H9 (cell line): ENCODE measurements at regions not wholly inside any gene's neighbourhood (a gene's known extent, or its start where the extent isn't known, plus 50 kb on each side); places are given as distances from the start of the nearest gene placed in this dataset.

Source experiments
- DNase-seq: peaks from one replicate; pipeline ENCODE4 v3.0.0-alpha.2; 2017
- H2AFZ ChIP-seq: one replicate; pipeline ENCODE4 v1.6.1; 2013; ENCODE audit warnings: mild to moderate bottlenecking, low read length, control low read depth, moderate library complexity
- H2AK5ac ChIP-seq: 2 replicates; pipeline ENCODE4 v1.6.1; 2013; ENCODE audit warnings: low read length, control low read depth, mixed read lengths; ENCODE audit not compliant: insufficient read length
- H2BK120ac ChIP-seq: one replicate; pipeline ENCODE4 v1.6.1; 2013; ENCODE audit warnings: low read depth, mild to moderate bottlenecking, low read length, control low read depth, inconsistent platforms; ENCODE audit not compliant: poor library complexity, severe bottlenecking
- H2BK12ac ChIP-seq: 2 replicates; pipeline ENCODE4 v1.6.1; 2013; ENCODE audit warnings: low read length, control low read depth, mixed read lengths, low read depth; ENCODE audit not compliant: insufficient read length
- H2BK15ac ChIP-seq: 2 replicates; pipeline ENCODE4 v1.6.1; 2013; ENCODE audit warnings: low read depth, low read length, control low read depth
- H2BK20ac ChIP-seq: one replicate; pipeline ENCODE4 v1.6.1; 2013; ENCODE audit warnings: low read depth, mild to moderate bottlenecking, low read length, control low read depth, inconsistent platforms; ENCODE audit not compliant: poor library complexity, severe bottlenecking
- H2BK5ac ChIP-seq: 2 replicates; pipeline ENCODE4 v1.6.1; 2013; ENCODE audit warnings: low read length, control low read depth, mixed read lengths; ENCODE audit not compliant: insufficient read length
- H3K14ac ChIP-seq: 2 replicates; pipeline ENCODE4 v1.6.1; 2013; ENCODE audit warnings: low read length, control low read depth; ENCODE audit not compliant: insufficient read depth
- H3K18ac ChIP-seq: 2 replicates; pipeline ENCODE4 v1.6.1; 2013; ENCODE audit warnings: low read depth, mild to moderate bottlenecking, mixed read lengths, low read length, control low read depth; ENCODE audit not compliant: insufficient read length
- H3K23ac ChIP-seq: 2 replicates; pipeline ENCODE4 v1.6.1; 2013; ENCODE audit warnings: low read length, control low read depth, mixed read lengths, low read depth; ENCODE audit not compliant: insufficient read length
- H3K23me2 ChIP-seq: 2 replicates; pipeline ENCODE4 v1.6.1; 2013; ENCODE audit warnings: low read depth, mild to moderate bottlenecking, mixed read lengths, low read length, control low read depth; ENCODE audit not compliant: insufficient read length, poor library complexity, severe bottlenecking
- H3K27ac ChIP-seq: 2 replicates; pipeline ENCODE4 v1.5.1; 2013; ENCODE audit warnings: low read length, control low read depth, mixed read lengths, low read depth; ENCODE audit not compliant: insufficient read length
- H3K27me3 ChIP-seq: 2 replicates; pipeline ENCODE4 v1.6.1; 2013; ENCODE audit warnings: low read length, control low read depth, inconsistent platforms; ENCODE audit not compliant: insufficient read depth
- H3K4ac ChIP-seq: 2 replicates; pipeline ENCODE4 v1.6.1; 2013; ENCODE audit warnings: low read depth, mild to moderate bottlenecking, control low read depth, inconsistent platforms, low read length, moderate library complexity
- H3K4me1 ChIP-seq: 2 replicates; pipeline ENCODE4 v1.6.1; 2013; ENCODE audit warnings: low read length, control low read depth, inconsistent platforms; ENCODE audit not compliant: insufficient read depth
- H3K4me2 ChIP-seq: 2 replicates; pipeline ENCODE4 v1.6.1; 2013; ENCODE audit warnings: low read length, control low read depth, mixed read lengths; ENCODE audit not compliant: insufficient read length, insufficient read depth
- H3K56ac ChIP-seq: 2 replicates; pipeline ENCODE4 v1.6.1; 2013; ENCODE audit warnings: low read depth, mild to moderate bottlenecking, mixed read lengths, low read length, control low read depth; ENCODE audit not compliant: insufficient read length
- H3K79me1 ChIP-seq: 2 replicates; pipeline ENCODE4 v1.6.1; 2013; ENCODE audit warnings: low read depth, mild to moderate bottlenecking, moderate library complexity, low read length, control low read depth, inconsistent platforms; ENCODE audit not compliant: insufficient read depth, poor library complexity, severe bottlenecking
- H3K79me2 ChIP-seq: 2 replicates; pipeline ENCODE4 v1.6.1; 2013; ENCODE audit warnings: low read length, control low read depth, inconsistent platforms; ENCODE audit not compliant: insufficient read depth
- H3K9ac ChIP-seq: 2 replicates; pipeline ENCODE4 v1.6.1; 2013; ENCODE audit warnings: low read length, control low read depth, mixed read lengths; ENCODE audit not compliant: insufficient read length; ENCODE audit errors: extremely low read depth
- H3K9me3 ChIP-seq: one replicate; pipeline ENCODE4 v1.6.1; 2013; ENCODE audit warnings: low read depth, low read length, inconsistent platforms; ENCODE audit not compliant: control insufficient read depth
- H3T11ph ChIP-seq: one replicate; pipeline ENCODE4 v1.6.1; 2013; ENCODE audit warnings: mild to moderate bottlenecking, low read length, control low read depth, inconsistent platforms
- H4K20me1 ChIP-seq: one replicate; pipeline ENCODE4 v1.6.1; 2013; ENCODE audit not compliant: control insufficient read depth, insufficient read length, insufficient read depth
- H4K5ac ChIP-seq: 2 replicates; pipeline ENCODE4 v1.6.1; 2013; ENCODE audit warnings: low read depth, mild to moderate bottlenecking, mixed read lengths, low read length, control low read depth; ENCODE audit not compliant: insufficient read length
- H4K8ac ChIP-seq: replicated peaks from 2 replicates; pipeline ENCODE4 v1.6.1; 2013; ENCODE audit warnings: low read length, control low read depth, mixed read lengths, low read depth; ENCODE audit not compliant: insufficient read length
- H4K91ac ChIP-seq: 2 replicates; pipeline ENCODE4 v1.6.1; 2013; ENCODE audit warnings: low read depth, mild to moderate bottlenecking, moderate library complexity, mixed read lengths, low read length, control low read depth; ENCODE audit not compliant: insufficient read length
- H3K27ac Mint-ChIP-seq, 3 experiments: 2 replicates in 2 of 3; 3 replicates in 1 of 3; pipeline ENCODE4 v1.8.0; 2020 to 2021; ENCODE audit warnings: mixed read lengths in 3 of 3, mild to moderate bottlenecking in 1 of 3, moderate library complexity in 1 of 3
- H3K27me3 Mint-ChIP-seq: 2 replicates; pipeline ENCODE4 v1.8.0; 2021; ENCODE audit warnings: low read depth, mild to moderate bottlenecking, moderate library complexity, mixed read lengths
- H3K36me3 Mint-ChIP-seq, 3 experiments: 2 replicates in 2 of 3; 3 replicates in 1 of 3; pipeline ENCODE4 v1.8.0; 2020 to 2021; ENCODE audit warnings: low read depth in 3 of 3, mixed read lengths in 3 of 3; ENCODE audit not compliant: insufficient read depth in 1 of 3
- H3K4me1 Mint-ChIP-seq, 2 experiments: 2 replicates each; pipeline ENCODE4 v1.8.0; 2020; ENCODE audit warnings: mixed read lengths in 2 of 2
- H3K4me3 Mint-ChIP-seq, 2 experiments: 2 replicates in 1 of 2; 3 replicates in 1 of 2; pipeline ENCODE4 v1.8.0; 2020 to 2021; ENCODE audit warnings: mild to moderate bottlenecking in 2 of 2, mixed read lengths in 2 of 2, moderate library complexity in 1 of 2
- H3K9me3 Mint-ChIP-seq, 2 experiments: 2 replicates in 1 of 2; 3 replicates in 1 of 2; pipeline ENCODE4 v1.8.0; 2020; ENCODE audit warnings: mild to moderate bottlenecking in 2 of 2, mixed read lengths in 2 of 2, moderate library complexity in 1 of 2
- WGBS: extraction: QIAGEN DNeasy Blood & Tissue Kit; methylation state at CpG from one replicate; pipeline ENCODE4 v1.1.7; 2013; ENCODE audit warnings: missing lambda C conversion rate, low lambda C conversion rate, mixed read lengths; ENCODE audit not compliant: insufficient read length; ENCODE audit errors: extremely low coverage; 5-methylcytosine and 5-hydroxymethylcytosine counted together
- TF ChIP-seq, protein P1 (sequence below): fragments of 200-600 bp; sonication (generic); conservative IDR thresholded peaks from 3 replicates; pipeline ENCODE4 v1.8.0; 2021; ENCODE audit warnings: antibody characterized with exemption, mild to moderate bottlenecking

DNA sequence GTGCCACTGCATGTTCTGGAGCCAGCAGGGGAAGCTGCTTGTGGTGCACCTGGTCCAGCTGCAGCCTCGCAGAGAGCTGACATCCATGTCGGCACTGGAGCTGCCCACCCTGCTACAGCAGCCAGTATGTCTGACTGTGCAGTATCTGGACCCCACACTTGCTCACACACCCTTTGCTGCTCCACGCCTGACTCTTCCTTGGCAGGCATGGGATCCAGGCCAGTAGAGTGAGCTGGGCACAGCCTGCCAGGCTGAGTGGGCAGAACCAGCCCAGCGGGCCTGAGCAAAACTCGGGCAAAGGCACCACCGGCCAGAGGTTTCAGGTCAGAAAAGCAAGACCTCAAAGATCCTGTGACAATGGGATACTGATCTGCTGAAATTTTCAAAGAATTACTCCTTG, 690.1 kb downstream of the STPG2 start:
- no peaks in the 10 kb centered on the region for H3K9me3 ChIP-seq
- no peaks in the 10 kb centered on the region; the same call in 1 of the 2 replicates for H3K4me1 ChIP-seq
- H3K9ac ChIP-seq, result no peak overlapping the region
- H3K23ac ChIP-seq, result no peak overlapping the region
- H3K4me1 Mint-ChIP-seq, result peaks cover 0 to 10% of the 10 kb centered on the region in 2 experiments; a peak in 2 of 4 replicates
- DNase-seq, result no peak
- no peak overlapping the region for H4K5ac ChIP-seq
- TF ChIP-seq, protein P1, sequence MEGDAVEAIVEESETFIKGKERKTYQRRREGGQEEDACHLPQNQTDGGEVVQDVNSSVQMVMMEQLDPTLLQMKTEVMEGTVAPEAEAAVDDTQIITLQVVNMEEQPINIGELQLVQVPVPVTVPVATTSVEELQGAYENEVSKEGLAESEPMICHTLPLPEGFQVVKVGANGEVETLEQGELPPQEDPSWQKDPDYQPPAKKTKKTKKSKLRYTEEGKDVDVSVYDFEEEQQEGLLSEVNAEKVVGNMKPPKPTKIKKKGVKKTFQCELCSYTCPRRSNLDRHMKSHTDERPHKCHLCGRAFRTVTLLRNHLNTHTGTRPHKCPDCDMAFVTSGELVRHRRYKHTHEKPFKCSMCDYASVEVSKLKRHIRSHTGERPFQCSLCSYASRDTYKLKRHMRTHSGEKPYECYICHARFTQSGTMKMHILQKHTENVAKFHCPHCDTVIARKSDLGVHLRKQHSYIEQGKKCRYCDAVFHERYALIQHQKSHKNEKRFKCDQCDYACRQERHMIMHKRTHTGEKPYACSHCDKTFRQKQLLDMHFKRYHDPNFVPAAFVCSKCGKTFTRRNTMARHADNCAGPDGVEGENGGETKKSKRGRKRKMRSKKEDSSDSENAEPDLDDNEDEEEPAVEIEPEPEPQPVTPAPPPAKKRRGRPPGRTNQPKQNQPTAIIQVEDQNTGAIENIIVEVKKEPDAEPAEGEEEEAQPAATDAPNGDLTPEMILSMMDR, result no peak
- no peak overlapping the region for H4K8ac ChIP-seq
- H3K79me2 ChIP-seq, result no peaks in the 10 kb centered on the region
- no peak overlapping the region for H3K4ac ChIP-seq
- H3K27ac ChIP-seq, result no peak overlapping the region
- H2BK120ac ChIP-seq, result no peak overlapping the region
- H2AFZ ChIP-seq, result no peak overlapping the region
- H3K27ac Mint-ChIP-seq, result no peak overlapping the region
- H3K18ac ChIP-seq, result no peak overlapping the region
- H3T11ph ChIP-seq, result no peak overlapping the region
- H2AK5ac ChIP-seq, result no peak overlapping the region
- no peak overlapping the region for H2BK20ac ChIP-seq
- H4K20me1 ChIP-seq, result no peaks in the 10 kb centered on the region
- H2BK5ac ChIP-seq, result no peak overlapping the region
- H3K4me3 Mint-ChIP-seq, result no peak overlapping the region
- H3K4me2 ChIP-seq, result no peak overlapping the region
- H2BK15ac ChIP-seq, result no peak overlapping the region
- H3K56ac ChIP-seq, result no peak overlapping the region
- no peaks in the 10 kb centered on the region for H3K27me3 ChIP-seq
- no CpG with 5 or more reads among the region's 6 CpGs for WGBS
- H3K23me2 ChIP-seq, result no peaks in the 10 kb centered on the region
- H3K9me3 Mint-ChIP-seq, result peaks cover 12 to 24% of the 10 kb centered on the region in 2 experiments
- H3K27me3 Mint-ChIP-seq, result no peaks in the 10 kb centered on the region; the same call in 1 of the 2 replicates
- H2BK12ac ChIP-seq, result no peak overlapping the region
- no peaks in the 10 kb centered on the region for H3K79me1 ChIP-seq
- peaks cover 5 to 18% (median 14%) of the 10 kb centered on the region in 3 experiments for H3K36me3 Mint-ChIP-seq
- H3K14ac ChIP-seq, result no peak overlapping the region
- H4K91ac ChIP-seq, result no peak overlapping the region
